ENCODE measurements at regions not wholly inside any gene's neighbourhood (a gene's known extent, or its start where the extent isn't known, plus 50 kb on each side); places are given as distances from the start of the nearest gene placed in this dataset.

- Histone ChIP-seq H3K9me3 (ENCODE audit: low read length) (no peaks in the 10 kb centered on the region), H3K79me2 (ENCODE audit: low read length) (no peaks in the 10 kb centered on the region), H3K27me3 (ENCODE audit: low read length) (no peaks in the 10 kb centered on the region), H3K4me1 (ENCODE audit: insufficient read depth, low read length) (no peaks in the 10 kb centered on the region), H3K9me2 (replicated peaks; ENCODE audit: low read length) (no peaks in the 10 kb centered on the region), H3K4me2 (ENCODE audit: low read length) (no peak overlapping the region), H4K20me1 (ENCODE audit: low read length) (no peaks in the 10 kb centered on the region), H3K9ac (ENCODE audit: low read length) (no peak overlapping the region), H3K4me3 (ENCODE audit: low read length) (no peak overlapping the region), H3K36me3 (ENCODE audit: low read depth, low read length) (no peaks in the 10 kb centered on the region), H3F3A (ENCODE audit: low read length, unreplicated experiment) (no peaks in the 10 kb centered on the region), H3K27ac (ENCODE audit: low read length) (no peak overlapping the region), H2AFZ (ENCODE audit: low read length) (no peak overlapping the region)
- ChIA-PET POLR2A (ENCODE audit: unreplicated experiment) (no interaction called here), CTCF (no interaction called here)
- no peak for TF ChIP-seq EZH2 (IDR thresholded peaks at IDR 0.05; ENCODE audit: low read length, unreplicated experiment)
- ATAC-seq (no peak), DNase-seq (no peak)
- no TSS peak for BruUV-seq (replicated peaks)
- intact Hi-C loops (cut with micrococcal nuclease): no loop called here
These were observed 314.1 kb upstream of the PPARGC1A start for GRCh38 chr4:24203926-24204325.

- Histone ChIP-seq H3K27me3 (ENCODE audit: low read length) (no peaks in the 10 kb centered on the region), H3K4me3 (ENCODE audit: low read length) (no peak overlapping the region), H4K20me1 (ENCODE audit: low read length) (no peaks in the 10 kb centered on the region), H3F3A (ENCODE audit: low read length, unreplicated experiment) (no peaks in the 10 kb centered on the region), H3K27ac (ENCODE audit: low read length) (no peak overlapping the region), H3K9me3 (ENCODE audit: low read length) (no peaks in the 10 kb centered on the region), H3K79me2 (ENCODE audit: low read length) (no peaks in the 10 kb centered on the region), H3K9me2 (replicated peaks; ENCODE audit: low read length) (no peaks in the 10 kb centered on the region), H3K4me1 (ENCODE audit: insufficient read depth, low read length) (no peaks in the 10 kb centered on the region), H3K36me3 (ENCODE audit: low read depth, low read length) (no peaks in the 10 kb centered on the region), H3K9ac (ENCODE audit: low read length) (no peak overlapping the region), H2AFZ (ENCODE audit: low read length) (no peak overlapping the region), H3K4me2 (ENCODE audit: low read length) (no peak overlapping the region)
- no TSS peak for BruUV-seq (replicated peaks)
- TF ChIP-seq CTCF (conservative IDR thresholded peaks at IDR 0.05; ENCODE audit: low read depth, low read length): no peak
- TF ChIP-seq EZH2 (IDR thresholded peaks at IDR 0.05; ENCODE audit: low read length, unreplicated experiment): no peak
- ChIA-PET CTCF (no interaction called here), POLR2A (ENCODE audit: unreplicated experiment) (no interaction called here)
- intact Hi-C loops (cut with micrococcal nuclease): no loop called here
- DNase-seq (no peak), ATAC-seq (no peak)
These were observed 312.7 kb upstream of the PPARGC1A start for GRCh38 chr4:24202579-24202978.

- no peaks in the 10 kb centered on the region for H3K36me3 ChIP-seq (ENCODE audit: low read depth, low read length)
- TF ChIP-seq EZH2 (IDR thresholded peaks at IDR 0.05; ENCODE audit: low read length, unreplicated experiment) (no peak), EZH2phosphoT487 (IDR thresholded peaks at IDR 0.05; ENCODE audit: borderline replicate concordance, low read length) (no peak), CTCF (conservative IDR thresholded peaks at IDR 0.05; ENCODE audit: low read depth, low read length) (no peak)
- CTCF ChIA-PET: no interaction called here
- no peak overlapping the region for H3K4me3 ChIP-seq (ENCODE audit: low read length)
- no peaks in the 10 kb centered on the region for H3K9me2 ChIP-seq (replicated peaks; ENCODE audit: low read length)
- H3K79me2 ChIP-seq (ENCODE audit: low read length): no peaks in the 10 kb centered on the region
- no peaks in the 10 kb centered on the region for H3K4me1 ChIP-seq (ENCODE audit: insufficient read depth, low read length)
- no peaks in the 10 kb centered on the region for H3K9me3 ChIP-seq (ENCODE audit: low read length)
- DNase-seq (no peak), ATAC-seq (no peak)
- no peaks in the 10 kb centered on the region for H3F3A ChIP-seq (ENCODE audit: low read length, unreplicated experiment)
- no peak overlapping the region for H3K9ac ChIP-seq (ENCODE audit: low read length)
- POLR2A ChIA-PET (ENCODE audit: unreplicated experiment): no interaction called here
- no peaks in the 10 kb centered on the region for H4K20me1 ChIP-seq (ENCODE audit: low read length)
- no peaks in the 10 kb centered on the region for H3K27me3 ChIP-seq (ENCODE audit: low read length)
- intact Hi-C loops (cut with micrococcal nuclease): no loop called here
- no peak overlapping the region for H3K27ac ChIP-seq (ENCODE audit: low read length)
- no peak overlapping the region for H2AFZ ChIP-seq (ENCODE audit: low read length)
- no peak overlapping the region for H3K4me2 ChIP-seq (ENCODE audit: low read length)
- no TSS peak for BruUV-seq (replicated peaks)
These were observed 308.1 kb upstream of the PPARGC1A start for GRCh38 chr4:24197955-24198354.
